Suprapubic skin (tissue), 4 donors: ENCODE measurements at regions not wholly inside any gene's neighbourhood (a gene's known extent, or its start where the extent isn't known, plus 50 kb on each side); places are given as distances from the start of the nearest gene placed in this dataset.

Experiments
- DNase-seq, 2 donors: peaks; one replicate each; pipeline ENCODE4 v3.0.0-alpha.2; 2019; ENCODE audit warnings: low spot score in 2 of 2
- H3K27ac ChIP-seq: fragments of 200-600 bp; sonication (generic); one replicate; pipeline ENCODE4 v1.5.1; 2019
- H3K27me3 ChIP-seq: fragments of 200-600 bp; sonication (generic); one replicate; pipeline ENCODE4 v1.5.1; 2019
- H3K36me3 ChIP-seq: fragments of 200-600 bp; sonication (generic); one replicate; pipeline ENCODE4 v1.5.1; 2019
- H3K4me1 ChIP-seq: fragments of 200-600 bp; sonication (generic); one replicate; pipeline ENCODE4 v1.5.1; 2019
- H3K4me3 ChIP-seq: fragments of 200-600 bp; sonication (generic); one replicate; pipeline ENCODE4 v1.5.1; 2019; ENCODE audit warnings: mild to moderate bottlenecking
- H3K9me3 ChIP-seq: fragments of 200-600 bp; sonication (generic); one replicate; pipeline ENCODE4 v1.5.1; 2019
- EP300 ChIP-seq: sonication (generic); formaldehyde crosslinking; IDR thresholded peaks from one replicate; pipeline ENCODE4 v1.6.1; 2017; ENCODE audit warnings: antibody characterized with exemption
- POLR2A ChIP-seq, 2 donors: fragments of 450-650 bp; IDR thresholded peaks; one replicate each; pipeline ENCODE4 v1.6.1; 2017; ENCODE audit warnings: antibody characterized with exemption in 2 of 2, mild to moderate bottlenecking in 2 of 2, moderate library complexity in 2 of 2
- POLR2AphosphoS5 ChIP-seq, 3 donors: sonication (generic); formaldehyde crosslinking; IDR thresholded peaks; one replicate each; pipeline ENCODE4 v1.6.1; 2017; ENCODE audit warnings: antibody characterized with exemption in 3 of 3
- WGBS: methylation state at CpG from one replicate; pipeline ENCODE4 v1.1.5; 2018; 5-methylcytosine and 5-hydroxymethylcytosine counted together
- TF ChIP-seq, protein P1 (sequence below), 2 donors: fragments of 200-600 bp in 1 of 2; fragments of 450-650 bp in 1 of 2; sonication (generic) in 1 of 2; IDR thresholded peaks; one replicate each; pipeline ENCODE4 v1.5.1; 2016 to 2019; ENCODE audit warnings: antibody characterized with exemption in 2 of 2, mild to moderate bottlenecking in 1 of 2, moderate library complexity in 1 of 2

DNA sequence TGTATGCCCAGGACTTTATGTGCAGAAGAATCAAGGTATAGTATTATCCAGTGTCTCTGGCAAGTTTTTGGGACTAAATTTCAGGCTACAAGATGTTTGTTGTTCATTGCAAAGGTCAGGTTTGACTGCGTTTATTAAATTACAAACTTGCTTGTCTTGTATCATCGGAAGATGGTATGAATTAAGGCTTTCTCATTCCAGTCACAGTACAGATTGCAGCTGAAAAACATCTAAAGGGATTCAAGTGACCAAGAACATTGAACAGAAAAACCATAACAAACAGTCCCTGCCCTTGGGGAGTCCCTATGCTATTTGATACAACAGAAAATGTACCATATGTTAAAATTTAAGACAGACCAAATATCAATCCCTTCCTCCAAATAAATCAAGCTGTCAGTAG, 244.7 kb upstream of the TNC start:
- 74% methylated on average over 2 of the region's 2 CpGs for WGBS
- H3K9me3 ChIP-seq: no peaks in the 10 kb centered on the region
- DNase-seq: no peak

DNA sequence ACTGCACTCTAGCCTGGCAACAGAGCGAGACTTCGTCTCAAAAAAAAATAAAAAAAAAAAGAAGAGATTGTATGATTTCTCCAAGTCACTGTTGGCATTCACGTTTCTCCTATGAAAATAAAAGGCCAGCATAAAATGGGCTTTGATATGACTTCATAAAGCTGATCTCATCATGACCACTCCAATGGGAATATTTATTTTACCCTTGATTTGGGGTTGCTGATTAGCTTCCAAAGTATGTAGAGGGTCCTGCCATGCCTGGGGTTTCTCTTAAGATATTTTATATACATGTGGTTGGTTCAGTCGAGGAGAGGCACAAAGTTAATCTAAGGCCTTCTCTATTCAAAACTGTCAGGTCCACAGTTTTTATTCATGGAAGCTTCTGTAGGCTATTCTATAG, 247.0 kb upstream of the TNC start:
- no peak for DNase-seq
- Histone ChIP-seq H3K4me1 (peaks cover 9% of the 10 kb centered on the region), H3K27ac (no peak overlapping the region), H3K36me3 (no peaks in the 10 kb centered on the region), H3K4me3 (no peak overlapping the region), H3K9me3 (no peaks in the 10 kb centered on the region), H3K27me3 (no peaks in the 10 kb centered on the region)
- WGBS: 91% methylated on average over 4 of the region's 4 CpGs
- TF ChIP-seq POLR2AphosphoS5 (IDR thresholded peaks at IDR 0.05): no peak
- TF ChIP-seq POLR2A (IDR thresholded peaks at IDR 0.05): no peak
- TF ChIP-seq, protein P1, sequence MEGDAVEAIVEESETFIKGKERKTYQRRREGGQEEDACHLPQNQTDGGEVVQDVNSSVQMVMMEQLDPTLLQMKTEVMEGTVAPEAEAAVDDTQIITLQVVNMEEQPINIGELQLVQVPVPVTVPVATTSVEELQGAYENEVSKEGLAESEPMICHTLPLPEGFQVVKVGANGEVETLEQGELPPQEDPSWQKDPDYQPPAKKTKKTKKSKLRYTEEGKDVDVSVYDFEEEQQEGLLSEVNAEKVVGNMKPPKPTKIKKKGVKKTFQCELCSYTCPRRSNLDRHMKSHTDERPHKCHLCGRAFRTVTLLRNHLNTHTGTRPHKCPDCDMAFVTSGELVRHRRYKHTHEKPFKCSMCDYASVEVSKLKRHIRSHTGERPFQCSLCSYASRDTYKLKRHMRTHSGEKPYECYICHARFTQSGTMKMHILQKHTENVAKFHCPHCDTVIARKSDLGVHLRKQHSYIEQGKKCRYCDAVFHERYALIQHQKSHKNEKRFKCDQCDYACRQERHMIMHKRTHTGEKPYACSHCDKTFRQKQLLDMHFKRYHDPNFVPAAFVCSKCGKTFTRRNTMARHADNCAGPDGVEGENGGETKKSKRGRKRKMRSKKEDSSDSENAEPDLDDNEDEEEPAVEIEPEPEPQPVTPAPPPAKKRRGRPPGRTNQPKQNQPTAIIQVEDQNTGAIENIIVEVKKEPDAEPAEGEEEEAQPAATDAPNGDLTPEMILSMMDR (IDR thresholded peaks at IDR 0.05): no peak
- TF ChIP-seq EP300: no peak

More for the DNA sequence above, 244.7 kb upstream of the TNC start:
- Histone ChIP-seq H3K27ac (no peak overlapping the region), H3K27me3 (no peaks in the 10 kb centered on the region), H3K36me3 (no peaks in the 10 kb centered on the region), H3K4me1 (no peaks in the 10 kb centered on the region), H3K4me3 (no peak overlapping the region)
- TF ChIP-seq, protein P1 (IDR thresholded peaks at IDR 0.05): no peak
- TF ChIP-seq EP300 (no peak), POLR2AphosphoS5 (IDR thresholded peaks at IDR 0.05) (no peak), POLR2A (IDR thresholded peaks at IDR 0.05) (no peak)

DNA sequence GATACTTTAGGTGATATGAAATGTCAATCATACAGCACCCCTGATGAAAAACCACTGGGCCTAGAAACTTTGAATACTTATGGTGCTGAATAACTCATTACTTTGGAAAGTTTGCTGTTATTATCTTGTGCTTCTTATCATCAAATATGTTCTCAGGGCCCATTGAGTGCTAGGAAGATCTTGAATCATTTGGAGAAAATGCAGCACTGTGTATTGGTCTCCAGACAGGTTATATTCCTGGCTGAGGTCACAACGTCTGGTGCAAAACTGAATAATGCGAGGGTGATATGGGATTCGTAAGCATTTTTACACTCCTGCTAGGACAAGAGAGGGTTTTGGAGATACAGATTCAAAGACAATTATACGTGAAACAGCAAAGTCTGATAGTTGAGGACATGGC, 249.4 kb upstream of the TNC start:
- Histone ChIP-seq H3K27ac (no peak overlapping the region), H3K4me1 (peaks cover 9% of the 10 kb centered on the region), H3K4me3 (no peak overlapping the region), H3K27me3 (no peaks in the 10 kb centered on the region), H3K36me3 (no peaks in the 10 kb centered on the region), H3K9me3 (no peaks in the 10 kb centered on the region)
- no peak for DNase-seq
- no peak for TF ChIP-seq EP300
- TF ChIP-seq POLR2AphosphoS5 (IDR thresholded peaks at IDR 0.05): no peak
- no peak for TF ChIP-seq POLR2A (IDR thresholded peaks at IDR 0.05)
- TF ChIP-seq, protein P1 (IDR thresholded peaks at IDR 0.05): no peak
- WGBS: 96% methylated on average over 4 of the region's 4 CpGs

DNA sequence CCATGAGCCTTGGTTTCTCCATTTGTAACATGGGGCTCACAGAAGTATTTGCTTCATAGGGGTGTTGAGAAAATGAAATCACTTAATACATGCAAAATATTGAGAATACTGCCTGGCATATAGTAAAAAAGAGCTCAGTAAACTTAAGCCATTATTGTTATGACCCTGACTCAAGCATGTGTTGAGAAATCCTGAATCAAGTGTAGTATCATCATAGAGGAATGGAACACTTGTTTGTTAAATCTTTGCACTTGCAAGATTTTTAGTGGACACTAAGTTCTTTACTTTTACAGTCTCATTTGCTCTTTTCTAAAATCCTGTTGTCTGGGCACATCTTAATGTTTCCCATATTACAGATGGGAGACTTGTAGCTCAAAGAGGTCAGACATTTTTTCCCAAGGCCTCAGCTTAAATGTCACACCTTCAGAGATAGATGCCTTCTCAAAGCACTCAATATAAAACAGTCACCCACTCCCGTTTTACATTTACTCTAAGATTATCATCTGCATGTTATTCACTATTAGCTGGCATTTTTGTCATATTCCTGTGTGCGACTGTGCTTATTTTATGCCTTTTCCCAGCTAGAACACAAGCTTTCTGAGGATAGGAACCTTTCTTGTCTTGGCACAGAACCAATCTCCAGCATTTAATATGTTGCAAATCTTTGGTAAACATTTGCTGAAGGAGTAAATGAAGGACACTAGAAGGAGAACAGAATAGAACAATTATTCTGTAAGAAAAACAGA, 250.0 kb upstream of the TNC start:
- WGBS: 84% methylated on average over 2 of the region's 2 CpGs
- Histone ChIP-seq H3K4me1 (peaks cover 9% of the 10 kb centered on the region), H3K9me3 (no peaks in the 10 kb centered on the region), H3K27me3 (no peaks in the 10 kb centered on the region), H3K4me3 (no peak overlapping the region), H3K27ac (no peak overlapping the region), H3K36me3 (no peaks in the 10 kb centered on the region)
- TF ChIP-seq, protein P1 (IDR thresholded peaks at IDR 0.05): no peak
- TF ChIP-seq EP300 (no peak), POLR2AphosphoS5 (IDR thresholded peaks at IDR 0.05) (no peak), POLR2A (IDR thresholded peaks at IDR 0.05) (no peak)
- no peak for DNase-seq

DNA sequence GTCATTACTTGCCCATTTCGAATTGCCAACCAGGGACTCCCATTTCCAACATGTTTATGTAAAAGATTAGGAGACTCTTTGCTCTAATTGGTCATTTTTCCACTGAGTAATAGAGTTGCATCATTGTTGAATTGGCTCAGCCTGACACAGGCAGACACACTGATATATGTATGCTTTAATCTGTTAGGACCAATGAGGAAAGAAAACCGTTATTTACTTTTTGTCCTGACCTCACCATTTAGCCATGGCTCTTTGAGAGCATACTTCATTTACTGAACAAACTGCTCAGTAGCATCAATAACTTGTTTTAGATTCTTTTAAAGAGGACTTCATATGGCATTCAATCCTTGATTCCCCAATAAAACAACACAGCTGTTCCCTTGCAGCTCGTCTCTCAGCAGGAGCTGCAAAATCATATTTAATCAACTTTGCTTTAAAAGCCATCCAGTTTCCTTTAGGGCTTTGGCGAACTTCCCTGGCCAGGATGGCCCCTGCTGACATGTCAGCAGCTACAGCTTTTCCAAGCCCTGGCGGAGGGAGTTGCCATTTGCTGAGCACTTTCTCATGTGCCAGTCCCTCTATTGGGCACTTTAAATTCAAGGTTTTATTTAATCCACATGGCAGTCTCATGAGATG, 251.5 kb upstream of the TNC start:
- Histone ChIP-seq H3K4me3 (no peak overlapping the region), H3K27ac (no peak overlapping the region), H3K27me3 (no peaks in the 10 kb centered on the region), H3K4me1 (peaks cover 9% of the 10 kb centered on the region), H3K9me3 (no peaks in the 10 kb centered on the region), H3K36me3 (no peaks in the 10 kb centered on the region)
- DNase-seq: no peak
- TF ChIP-seq POLR2AphosphoS5 (IDR thresholded peaks at IDR 0.05): no peak
- TF ChIP-seq POLR2A (IDR thresholded peaks at IDR 0.05): no peak
- TF ChIP-seq EP300: no peak
- TF ChIP-seq, protein P1 (IDR thresholded peaks at IDR 0.05): no peak
- WGBS: 18% methylated on average over 5 of the region's 5 CpGs
